Amniotic epithelial cell (primary cell): ENCODE measurements at regions not wholly inside any gene's neighbourhood (a gene's known extent, or its start where the extent isn't known, plus 50 kb on each side); places are given as distances from the start of the nearest gene placed in this dataset.
"Not testable (repeated sequence)": the region's sequence is repeated elsewhere in the genome, so short reads cannot be mapped to it uniquely, and the experiment has no call there.

ENCODE experiments used
- DNase-seq: peaks from one replicate; pipeline ENCODE4 v3.0.0-alpha.2; 2010; ENCODE audit warnings: low read depth

GRCh38 chr7:68244389-68244788 lies 1247.8 kb downstream of the TYW1 start:
- DNase-seq, result no peak

- no peak for DNase-seq
Observed at GRCh38 chr7:68245688-68246087, 1249.1 kb downstream of the TYW1 start.

GRCh38 chr7:68246189-68246633 lies 1249.6 kb downstream of the TYW1 start:
- DNase-seq, result no peak

- no peak for DNase-seq
Observed at GRCh38 chr7:68247126-68247525, 1250.5 kb downstream of the TYW1 start.

- DNase-seq, result no peak
Observed at GRCh38 chr7:68247571-68247970, 1250.9 kb downstream of the TYW1 start.

- DNase-seq, result no peak
Observed at GRCh38 chr7:68248973-68249372, 1252.3 kb downstream of the TYW1 start.

- DNase-seq, result peak; percentile 1
Observed at GRCh38 chr7:68249611-68250010, 1253.0 kb downstream of the TYW1 start.

- no peak for DNase-seq
Observed at GRCh38 chr7:68250143-68250542, 1253.5 kb downstream of the TYW1 start.

GRCh38 chr7:68254815-68255214 lies 1258.2 kb downstream of the TYW1 start:
- DNase-seq, result not testable (repeated sequence)

GRCh38 chr7:68256295-68256694 lies 1259.7 kb downstream of the TYW1 start:
- no peak for DNase-seq

GRCh38 chr7:68258609-68259008 lies 1262.0 kb downstream of the TYW1 start:
- no peak for DNase-seq

- DNase-seq, result no peak
Observed at GRCh38 chr7:68265258-68265657, 1268.6 kb downstream of the TYW1 start.

GRCh38 chr7:68266004-68266579 lies 1269.5 kb downstream of the TYW1 start:
- no peak for DNase-seq

- no peak for DNase-seq
Observed at GRCh38 chr7:68267486-68267885, 1270.9 kb downstream of the TYW1 start.

GRCh38 chr7:68269405-68269804 lies 1272.8 kb downstream of the TYW1 start:
- DNase-seq, result no peak

- no peak for DNase-seq
Observed at GRCh38 chr7:68272507-68272906, 1275.9 kb downstream of the TYW1 start.

- DNase-seq, result no peak
Observed at GRCh38 chr7:68276725-68277124, 1280.1 kb downstream of the TYW1 start.

GRCh38 chr7:68279827-68280400 lies 1283.3 kb downstream of the TYW1 start:
- DNase-seq, result no peak

GRCh38 chr7:68280931-68281330 lies 1284.3 kb downstream of the TYW1 start:
- no peak for DNase-seq

GRCh38 chr7:68288144-68288593 lies 1291.5 kb downstream of the TYW1 start:
- DNase-seq, result no peak

- DNase-seq, result no peak
Observed at GRCh38 chr7:68291710-68292109, 1295.1 kb downstream of the TYW1 start.

- DNase-seq, result no peak
Observed at GRCh38 chr7:68295386-68295785, 1298.8 kb downstream of the TYW1 start.

- no peak for DNase-seq
Observed at GRCh38 chr7:68304536-68304935, 1293.7 kb upstream of the AUTS2 start.

GRCh38 chr7:68306692-68307107 lies 1291.6 kb upstream of the AUTS2 start:
- DNase-seq, result no peak
